Fibroblast of lung (primary cell): ENCODE measurements at regions not wholly inside any gene's neighbourhood (a gene's known extent, or its start where the extent isn't known, plus 50 kb on each side); places are given as distances from the start of the nearest gene placed in this dataset.

ENCODE experiments used
- EZH2 ChIP-seq: IDR thresholded peaks from 2 replicates; pipeline ENCODE4 v1.5.1; 2012; ENCODE audit warnings: low read length, control low read depth, mild to moderate bottlenecking; ENCODE audit errors: missing control alignments
- TF ChIP-seq, protein P1 (sequence below), 2 donors: IDR thresholded peaks in 1 of 2; conservative IDR thresholded peaks in 1 of 2; 1 replicate in 1 of 2; 2 replicates in 1 of 2; pipeline ENCODE4 v1.5.1; 2011 to 2012; ENCODE audit warnings: low read length in 2 of 2, control low read depth in 1 of 2, inconsistent platforms in 1 of 2, low read depth in 1 of 2, mild to moderate bottlenecking in 1 of 2

DNA sequence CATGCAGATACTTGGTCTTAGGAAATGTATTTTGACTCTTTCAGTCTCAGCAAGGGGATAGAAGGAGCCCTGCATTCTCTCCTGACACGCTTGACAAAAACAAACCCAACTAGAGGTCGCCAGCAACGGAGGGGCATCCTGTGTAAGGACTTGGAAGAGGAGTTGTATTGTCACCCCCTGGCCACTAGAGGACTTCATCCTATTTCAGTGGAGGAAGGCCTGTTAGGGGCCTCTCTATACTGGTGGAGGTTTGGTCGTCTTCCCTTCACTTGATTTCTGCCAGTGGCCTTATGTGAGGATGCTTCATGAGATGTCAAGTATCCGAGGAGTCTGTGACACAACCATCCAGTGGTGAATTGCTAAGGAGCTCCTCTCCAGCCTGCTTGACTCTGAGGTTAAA lies 122.8 kb upstream of the STC2 start:
- TF ChIP-seq, protein P1, sequence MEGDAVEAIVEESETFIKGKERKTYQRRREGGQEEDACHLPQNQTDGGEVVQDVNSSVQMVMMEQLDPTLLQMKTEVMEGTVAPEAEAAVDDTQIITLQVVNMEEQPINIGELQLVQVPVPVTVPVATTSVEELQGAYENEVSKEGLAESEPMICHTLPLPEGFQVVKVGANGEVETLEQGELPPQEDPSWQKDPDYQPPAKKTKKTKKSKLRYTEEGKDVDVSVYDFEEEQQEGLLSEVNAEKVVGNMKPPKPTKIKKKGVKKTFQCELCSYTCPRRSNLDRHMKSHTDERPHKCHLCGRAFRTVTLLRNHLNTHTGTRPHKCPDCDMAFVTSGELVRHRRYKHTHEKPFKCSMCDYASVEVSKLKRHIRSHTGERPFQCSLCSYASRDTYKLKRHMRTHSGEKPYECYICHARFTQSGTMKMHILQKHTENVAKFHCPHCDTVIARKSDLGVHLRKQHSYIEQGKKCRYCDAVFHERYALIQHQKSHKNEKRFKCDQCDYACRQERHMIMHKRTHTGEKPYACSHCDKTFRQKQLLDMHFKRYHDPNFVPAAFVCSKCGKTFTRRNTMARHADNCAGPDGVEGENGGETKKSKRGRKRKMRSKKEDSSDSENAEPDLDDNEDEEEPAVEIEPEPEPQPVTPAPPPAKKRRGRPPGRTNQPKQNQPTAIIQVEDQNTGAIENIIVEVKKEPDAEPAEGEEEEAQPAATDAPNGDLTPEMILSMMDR (conservative IDR thresholded peaks at IDR 0.05 in 1 of 2, IDR thresholded peaks at IDR 0.05 in 1 of 2; ENCODE audit: low read depth in 1 of 2, low read length in 2 of 2) = peak; percentile 16 to 18
- TF ChIP-seq EZH2 = no peak
